Hematopoietic multipotent progenitor cell (in vitro differentiated cells): ENCODE measurements at regions not wholly inside any gene's neighbourhood (a gene's known extent, or its start where the extent isn't known, plus 50 kb on each side); places are given as distances from the start of the nearest gene placed in this dataset.

Experiments
- DNase-seq, 3 donors: peaks; one replicate each; pipeline ENCODE4 v3.0.0-alpha.2; 2011 to 2015; ENCODE audit warnings: low read depth in 2 of 3, low spot score in 2 of 3

GRCh38 chr5:161134956-161135355 is 282.9 kb upstream of the ATP10B start:
- no peak for DNase-seq

DNA sequence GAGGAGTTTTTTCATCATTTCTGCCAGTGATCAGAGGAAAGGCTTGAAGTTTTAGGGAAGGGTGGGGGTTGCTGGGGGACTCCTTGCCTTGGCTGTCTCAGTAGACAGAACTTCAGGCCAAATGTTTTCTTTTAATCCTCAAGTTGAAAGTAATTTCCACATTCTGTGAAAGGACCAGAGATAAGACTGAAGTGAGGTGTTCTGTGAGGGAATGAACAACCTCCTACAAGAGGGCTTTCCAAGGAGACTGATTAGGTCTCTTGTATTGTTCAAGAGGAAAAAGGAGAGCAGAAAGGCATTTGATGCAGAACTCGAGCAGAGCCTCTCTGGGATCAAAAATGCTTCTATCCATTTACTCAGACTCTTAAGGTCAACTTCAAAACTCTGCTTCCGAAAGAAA is 282.1 kb upstream of the ATP10B start:
- DNase-seq: no peak

DNA sequence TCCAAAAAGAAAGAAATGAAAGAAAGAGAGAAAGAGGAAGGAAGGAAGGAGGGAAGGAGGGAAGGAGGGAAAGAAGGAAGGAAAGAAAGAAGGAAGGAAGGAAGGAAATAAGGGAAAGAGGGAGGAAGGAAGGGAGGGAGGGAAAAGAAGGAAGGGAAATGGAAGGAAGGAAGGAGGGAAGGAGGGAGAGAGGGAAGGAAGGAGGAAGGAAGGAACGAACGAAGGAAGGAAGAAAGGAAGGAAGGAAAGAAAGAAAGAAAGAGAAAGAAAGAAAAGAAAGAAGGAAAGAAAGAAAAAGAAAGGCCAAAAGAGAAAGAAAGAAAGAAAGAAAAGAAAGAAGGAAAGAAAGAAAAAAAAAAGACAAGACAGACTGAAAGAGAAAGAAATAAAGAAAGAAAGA is 263.9 kb upstream of the ATP10B start:
- no peak for DNase-seq

DNA sequence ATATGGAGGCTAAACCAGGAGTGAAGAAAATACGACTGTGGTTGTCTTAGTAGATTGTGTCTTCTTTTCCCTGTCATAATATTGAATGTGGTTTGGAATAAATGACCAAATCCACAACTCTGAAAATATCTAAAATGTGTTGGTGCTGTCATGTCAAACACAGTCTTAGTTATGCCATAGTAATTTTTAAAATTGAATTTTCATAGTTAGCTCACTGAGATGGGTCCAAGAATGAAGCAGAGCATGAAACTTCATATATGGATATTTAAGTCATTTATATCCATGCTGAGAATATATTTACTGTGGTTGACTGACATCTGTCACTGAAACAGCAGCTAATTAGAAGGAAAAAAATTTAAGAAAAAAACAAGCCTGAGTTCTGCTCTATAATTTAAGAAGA is 260.4 kb upstream of the ATP10B start:
- no peak for DNase-seq

- DNase-seq: no peak
Measured at GRCh38 chr5:161105525-161105924, 253.5 kb upstream of the ATP10B start.

GRCh38 chr5:161098516-161098915 is 246.5 kb upstream of the ATP10B start:
- no peak for DNase-seq

GRCh38 chr5:161096581-161096980 is 244.6 kb upstream of the ATP10B start:
- DNase-seq: no peak

DNA sequence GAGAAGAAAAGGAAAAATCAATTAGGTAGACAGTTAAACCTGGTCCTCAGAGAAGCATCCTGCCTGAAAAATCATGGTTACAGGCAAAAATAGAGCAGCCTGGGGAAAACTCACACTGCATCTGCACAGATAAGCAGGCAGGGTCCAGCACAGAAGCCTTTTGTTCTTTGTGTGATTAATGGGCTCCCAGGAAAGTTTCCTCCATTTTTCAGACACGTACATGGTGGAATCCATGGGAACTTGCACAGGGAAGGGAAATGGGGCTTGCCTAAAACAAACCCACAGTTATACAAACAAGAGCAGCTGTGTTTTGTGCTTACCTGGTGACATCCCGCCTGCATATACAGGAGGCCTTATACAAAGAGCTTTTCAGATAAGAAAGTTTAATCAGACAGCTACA is 243.9 kb upstream of the ATP10B start:
- DNase-seq: no peak

DNA sequence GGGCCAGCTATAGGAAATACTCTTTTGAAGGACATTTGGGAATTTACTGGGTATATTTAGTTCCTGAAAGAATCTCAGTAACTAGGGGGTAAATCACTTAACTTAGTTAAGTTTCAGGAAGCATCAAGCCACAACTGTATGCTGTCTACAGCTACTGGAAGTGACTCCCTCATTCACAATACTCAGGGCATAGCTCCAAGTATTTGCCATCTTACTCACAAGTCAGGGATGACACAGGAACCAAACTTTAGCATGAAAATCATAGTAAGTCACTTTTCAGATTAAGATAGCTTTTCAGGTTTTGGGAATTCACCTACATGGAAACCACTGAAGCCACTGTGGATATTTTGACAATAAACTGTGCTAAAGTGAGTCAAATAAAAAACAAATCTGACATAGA is 242.4 kb upstream of the ATP10B start:
- no peak for DNase-seq

DNA sequence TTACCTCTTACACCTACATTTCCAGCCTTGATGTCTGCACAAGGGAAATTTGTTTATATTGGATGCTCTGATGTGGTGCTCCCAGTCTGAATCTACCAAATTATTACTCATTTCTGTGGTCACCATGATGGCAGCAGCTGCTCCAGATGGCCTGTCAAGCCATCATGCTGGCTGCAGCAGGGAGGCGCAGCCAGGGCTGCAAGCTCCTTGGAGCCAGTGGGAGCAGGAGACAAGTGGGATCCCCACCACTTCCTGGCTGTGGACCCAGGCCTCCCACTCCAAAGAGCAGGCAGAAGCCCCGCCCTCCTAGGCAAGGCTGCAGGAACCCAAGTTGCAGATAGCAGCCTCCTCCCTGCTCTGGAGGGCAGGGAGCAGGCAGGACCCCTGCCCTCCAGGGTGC is 241.1 kb upstream of the ATP10B start:
- DNase-seq: no peak

DNA sequence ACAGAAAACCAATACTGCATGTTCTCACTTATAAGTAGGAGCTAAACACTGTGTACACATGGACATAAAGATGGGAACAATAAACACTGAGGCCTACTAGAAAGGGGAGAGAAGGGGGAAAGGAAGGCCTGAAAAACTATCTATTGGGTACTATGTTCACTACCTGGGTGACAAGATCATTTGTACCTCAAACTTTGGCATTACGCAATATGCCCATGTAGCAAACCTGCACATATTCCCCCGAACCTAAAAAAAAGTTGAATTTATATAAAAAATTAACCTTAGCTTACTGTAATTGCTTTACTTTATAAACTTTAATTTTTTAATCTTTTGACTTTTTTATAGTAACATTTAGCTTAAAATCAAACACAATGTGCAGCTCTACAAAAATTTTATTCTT is 237.6 kb upstream of the ATP10B start:
- no peak for DNase-seq

DNA sequence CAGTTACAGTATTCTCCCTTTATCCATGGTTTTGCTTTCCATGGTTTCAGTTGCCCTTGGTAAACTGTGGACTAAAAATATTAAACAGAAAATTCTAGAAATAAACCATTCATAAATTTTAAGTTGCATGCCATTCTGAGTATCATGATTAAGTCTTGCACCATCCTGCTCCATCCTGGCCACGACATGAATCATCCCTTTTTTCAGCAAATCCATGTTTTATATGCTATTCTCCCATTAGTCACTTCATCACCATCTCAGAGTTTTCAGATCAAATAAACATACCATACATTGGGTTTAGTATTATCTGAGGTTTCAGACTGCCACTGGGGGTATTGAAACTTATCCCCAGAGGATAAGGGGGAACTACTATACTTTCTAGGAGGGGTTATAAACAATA is 234.4 kb upstream of the ATP10B start:
- DNase-seq: no peak

DNA sequence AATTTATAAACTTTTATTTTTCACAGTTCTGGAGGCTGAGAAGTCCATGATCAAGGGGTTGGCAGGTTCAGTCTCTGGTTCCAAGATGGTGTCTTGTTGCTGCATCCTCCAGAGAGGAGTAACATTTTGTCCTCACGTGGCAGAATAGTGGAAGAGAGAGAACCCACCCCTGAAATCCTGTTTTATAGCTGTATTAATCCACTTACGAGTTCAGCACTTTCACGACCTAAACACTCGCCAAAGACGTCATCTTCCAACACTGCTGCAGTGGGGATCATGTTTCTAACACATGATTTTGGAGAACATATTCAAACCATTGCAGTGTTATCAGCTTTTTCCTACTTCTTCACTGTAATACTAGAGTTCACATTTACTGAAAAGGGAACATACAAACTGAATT is 233.0 kb upstream of the ATP10B start:
- DNase-seq: no peak

DNA sequence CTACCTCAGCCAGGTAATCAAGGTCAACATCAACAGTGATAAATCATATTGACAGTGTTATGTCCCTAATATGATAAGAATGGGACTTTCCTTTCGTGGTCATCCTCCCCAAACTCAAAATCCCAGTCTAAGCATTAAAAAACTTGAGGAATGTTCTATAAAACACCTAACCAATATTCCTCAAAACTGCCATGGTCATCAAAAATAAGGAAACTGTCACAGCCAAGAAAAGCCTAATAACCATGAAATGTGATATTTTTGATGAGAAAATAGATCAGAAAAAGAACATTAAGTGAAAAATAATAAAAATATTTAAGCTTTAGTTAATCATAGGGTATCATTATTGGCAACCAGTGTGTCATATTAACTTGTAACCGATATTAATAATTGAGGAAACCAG is 232.1 kb upstream of the ATP10B start:
- no peak for DNase-seq

GRCh38 chr5:161078793-161079192 is 226.8 kb upstream of the ATP10B start:
- no peak for DNase-seq

DNA sequence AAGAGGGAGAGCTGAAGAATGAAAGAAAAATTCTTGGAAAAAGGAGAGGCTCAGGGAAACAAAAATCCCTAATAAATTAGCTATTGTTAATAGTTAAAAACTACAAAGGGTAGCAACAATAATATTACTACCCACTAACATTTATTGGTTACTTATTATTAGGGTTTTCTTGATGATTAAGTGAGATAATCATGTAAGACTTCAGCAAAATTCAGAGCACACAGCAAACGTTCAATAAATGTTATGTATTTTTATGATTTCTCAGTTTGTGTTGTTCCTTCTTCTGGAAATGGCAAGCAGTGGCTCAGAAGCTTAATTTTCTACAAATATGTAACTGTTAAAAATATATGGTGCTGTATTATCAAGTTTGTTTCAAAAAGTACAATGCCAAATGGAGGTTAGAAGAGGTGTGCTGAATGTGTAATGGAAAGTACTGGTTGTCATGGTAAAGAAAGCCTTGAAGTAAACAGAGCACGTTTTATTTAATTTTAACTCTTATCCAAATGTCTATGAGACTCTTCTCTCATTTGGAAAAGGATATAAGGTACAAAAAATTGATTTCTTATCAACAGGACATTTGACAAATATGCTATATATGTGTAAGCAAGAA is 226.0 kb upstream of the ATP10B start:
- DNase-seq: no peak

DNA sequence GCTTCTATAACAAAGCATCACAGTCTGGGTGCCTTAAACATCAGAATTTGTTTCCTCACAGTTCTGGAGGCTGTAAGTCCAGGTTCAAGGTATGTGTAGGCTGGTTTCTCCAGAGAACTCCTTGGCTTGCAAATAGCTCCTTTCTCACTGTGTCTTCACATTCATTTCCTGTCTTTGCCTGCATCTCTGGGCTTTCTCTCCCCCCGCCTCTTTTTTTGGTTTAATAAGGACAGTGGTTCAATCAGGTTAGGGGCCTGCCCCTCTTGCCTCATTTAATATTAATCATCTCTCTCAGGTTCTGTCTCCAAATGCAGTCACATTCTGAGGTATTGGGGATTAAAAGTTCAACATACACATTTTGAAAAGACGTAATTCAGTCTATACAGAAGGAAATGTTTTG is 225.5 kb upstream of the ATP10B start:
- DNase-seq: no peak

- no peak for DNase-seq
Measured at GRCh38 chr5:161064781-161065180, 212.8 kb upstream of the ATP10B start.

DNA sequence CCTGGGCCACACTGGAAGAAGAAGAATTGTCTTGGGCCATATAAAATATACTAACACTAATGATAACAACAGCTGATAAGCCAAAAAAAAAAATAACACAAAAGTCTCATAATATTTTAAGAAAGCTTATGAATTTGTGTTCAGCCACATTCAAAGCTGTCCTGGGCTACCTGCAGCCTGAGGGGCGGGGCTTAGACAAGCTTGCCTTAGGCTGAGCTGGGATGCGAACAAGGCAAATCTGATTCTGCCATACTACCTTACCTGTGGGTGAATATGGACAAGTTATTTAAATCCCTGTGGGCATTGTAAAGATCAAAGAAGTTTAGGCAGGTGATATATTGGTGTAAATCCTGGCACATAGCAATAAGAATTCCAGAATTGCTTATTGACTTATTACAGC is 212.3 kb upstream of the ATP10B start:
- DNase-seq: no peak

GRCh38 chr5:161058781-161059180 is 206.8 kb upstream of the ATP10B start:
- DNase-seq: no peak

DNA sequence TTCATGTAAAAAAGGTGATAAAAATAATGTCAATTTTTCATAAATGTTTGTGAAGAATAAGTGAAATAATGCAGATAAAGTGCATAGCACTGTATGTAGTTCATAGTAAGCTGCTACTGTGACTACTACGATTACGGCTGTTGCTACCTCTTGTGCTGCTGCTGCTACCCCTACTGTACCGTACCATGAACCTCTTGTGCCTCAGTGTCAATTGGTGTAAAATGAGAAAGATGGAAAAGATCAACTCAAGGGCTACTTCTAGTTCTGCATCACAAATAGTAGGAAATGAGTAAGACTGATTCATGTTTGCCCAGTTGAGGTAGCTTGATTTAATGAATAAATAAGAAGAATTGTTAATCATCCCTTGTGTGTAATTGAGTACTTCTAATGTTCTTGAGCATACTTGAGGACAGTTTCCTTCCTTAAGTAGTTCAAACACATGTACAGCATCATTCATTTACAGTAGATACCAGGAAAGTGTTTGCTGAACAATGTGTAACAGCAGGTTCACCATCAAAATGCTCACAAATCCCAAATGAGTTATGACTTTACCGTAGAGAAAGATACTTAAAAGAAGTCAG is 200.0 kb upstream of the ATP10B start:
- no peak for DNase-seq

- DNase-seq: no peak
Measured at GRCh38 chr5:161047024-161047423, 195.0 kb upstream of the ATP10B start.

DNA sequence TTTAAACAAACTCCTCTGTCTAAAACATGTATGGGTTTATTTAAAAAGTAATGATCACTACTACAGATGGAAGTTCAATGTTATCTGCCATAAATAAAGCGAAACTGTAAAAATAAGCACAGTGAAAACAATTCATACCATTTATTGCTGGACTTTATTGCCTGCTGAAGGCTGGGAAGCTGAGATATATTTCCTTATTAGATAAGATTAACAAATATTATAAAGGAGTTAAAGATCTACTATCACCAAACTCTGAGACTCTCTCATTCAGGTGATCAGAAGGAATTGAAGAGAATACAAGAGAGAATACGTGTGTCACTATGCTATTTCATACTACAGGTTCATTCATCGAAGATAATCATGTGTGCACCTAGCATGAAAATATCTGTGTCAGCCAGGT is 190.9 kb upstream of the ATP10B start:
- no peak for DNase-seq
